SK-N-SH (cell line): ENCODE measurements at regions not wholly inside any gene's neighbourhood (a gene's known extent, or its start where the extent isn't known, plus 50 kb on each side); places are given as distances from the start of the nearest gene placed in this dataset.
"Not testable (repeated sequence)": the region's sequence is repeated elsewhere in the genome, so short reads cannot be mapped to it uniquely, and the experiment has no call there.

Experiments
- ELF1 ChIP-seq: IDR thresholded peaks from 2 replicates; pipeline ENCODE4 v1.4.0; 2012
- EP300 ChIP-seq, 2 experiments: IDR thresholded peaks; 2 replicates each; pipeline versions ENCODE4 v1.4.0 to v1.6.1; 2012; ENCODE audit warnings: borderline replicate concordance in 1 of 2, low read depth in 1 of 2, low read length in 1 of 2
- EZH2phosphoT487 ChIP-seq: fragments of 200-600 bp; sonication (generic); IDR thresholded peaks from 2 replicates; pipeline ENCODE4 v1.6.1; 2017; ENCODE audit warnings: low read depth, mixed run types, mild to moderate bottlenecking, antibody characterized with exemption, moderate library complexity, borderline replicate concordance
- FOSL2 ChIP-seq: IDR thresholded peaks from 2 replicates; pipeline ENCODE4 v1.4.0; 2012; ENCODE audit warnings: low read depth, mild to moderate bottlenecking, moderate library complexity, borderline replicate concordance
- MAX ChIP-seq: IDR thresholded peaks from 2 replicates; pipeline ENCODE4 v1.4.0; 2012; ENCODE audit warnings: low read depth
- MXI1 ChIP-seq: IDR thresholded peaks from 2 replicates; pipeline ENCODE4 v1.6.1; 2012; ENCODE audit warnings: mild to moderate bottlenecking, low read depth, low read length, improper control_type of control experiment
- NRF1 ChIP-seq: IDR thresholded peaks from 2 replicates; pipeline ENCODE4 v1.6.1; 2012; ENCODE audit warnings: low read depth, mild to moderate bottlenecking, low read length
- POLR2AphosphoS5 ChIP-seq: IDR thresholded peaks from 2 replicates; pipeline ENCODE4 v1.6.1; 2012; ENCODE audit warnings: low read depth, low read length
- RAD21 ChIP-seq: IDR thresholded peaks from 2 replicates; pipeline ENCODE4 v1.6.1; 2012; ENCODE audit warnings: mild to moderate bottlenecking, low read length
- RXRA ChIP-seq: IDR thresholded peaks from 2 replicates; pipeline ENCODE4 v1.4.0; 2012; ENCODE audit warnings: low read depth, mild to moderate bottlenecking, borderline replicate concordance
- YY1 ChIP-seq: IDR thresholded peaks from 2 replicates; pipeline ENCODE4 v1.4.0; 2012; ENCODE audit warnings: low read depth, mild to moderate bottlenecking
- TF ChIP-seq, protein P1 (sequence below): fragments of 200-600 bp; sonication (generic); IDR thresholded peaks from 2 replicates; pipeline ENCODE4 v1.6.1; 2017; ENCODE audit warnings: antibody characterized with exemption, mild to moderate bottlenecking, moderate library complexity
- TF ChIP-seq, protein P2 (sequence below): IDR thresholded peaks from 2 replicates; pipeline ENCODE4 v1.6.1; 2012; ENCODE audit warnings: mild to moderate bottlenecking, low read depth, low read length, moderate library complexity
- TF ChIP-seq, protein P3 (sequence below): fragments of 150-350 bp; IDR thresholded peaks from 2 replicates; pipeline ENCODE4 v1.6.1; 2017; ENCODE audit warnings: antibody characterized with exemption, low read length, low read depth, borderline replicate concordance

DNA sequence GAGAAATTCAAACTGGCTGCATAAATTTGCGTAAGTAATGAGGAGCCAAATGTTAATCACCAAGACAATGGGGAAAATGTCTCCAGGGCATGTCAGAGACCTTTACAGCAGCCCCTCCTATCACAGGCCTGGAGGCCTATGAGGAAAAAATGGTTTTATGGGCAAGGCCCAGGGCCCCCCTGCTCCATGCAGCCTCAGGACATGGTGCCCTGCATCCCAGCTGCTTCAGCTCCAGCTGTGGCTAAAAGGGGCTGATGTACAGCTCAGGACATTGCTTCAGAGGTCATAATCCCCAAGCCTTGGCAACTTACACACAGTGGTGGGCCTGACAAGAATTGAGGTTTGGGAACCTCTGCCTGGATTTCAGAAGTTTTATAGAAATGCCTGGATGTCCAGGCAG is 126.2 kb upstream of the TGFBR2 start:
- TF ChIP-seq POLR2AphosphoS5; YY1; EP300 (IDR thresholded peaks at IDR 0.05; ENCODE audit: borderline replicate concordance in 1 of 2, low read depth in 1 of 2, low read length in 1 of 2); MAX; NRF1; FOSL2; ELF1; RAD21; EZH2phosphoT487; RXRA; MXI1: not testable (repeated sequence)
- TF ChIP-seq, protein P1, sequence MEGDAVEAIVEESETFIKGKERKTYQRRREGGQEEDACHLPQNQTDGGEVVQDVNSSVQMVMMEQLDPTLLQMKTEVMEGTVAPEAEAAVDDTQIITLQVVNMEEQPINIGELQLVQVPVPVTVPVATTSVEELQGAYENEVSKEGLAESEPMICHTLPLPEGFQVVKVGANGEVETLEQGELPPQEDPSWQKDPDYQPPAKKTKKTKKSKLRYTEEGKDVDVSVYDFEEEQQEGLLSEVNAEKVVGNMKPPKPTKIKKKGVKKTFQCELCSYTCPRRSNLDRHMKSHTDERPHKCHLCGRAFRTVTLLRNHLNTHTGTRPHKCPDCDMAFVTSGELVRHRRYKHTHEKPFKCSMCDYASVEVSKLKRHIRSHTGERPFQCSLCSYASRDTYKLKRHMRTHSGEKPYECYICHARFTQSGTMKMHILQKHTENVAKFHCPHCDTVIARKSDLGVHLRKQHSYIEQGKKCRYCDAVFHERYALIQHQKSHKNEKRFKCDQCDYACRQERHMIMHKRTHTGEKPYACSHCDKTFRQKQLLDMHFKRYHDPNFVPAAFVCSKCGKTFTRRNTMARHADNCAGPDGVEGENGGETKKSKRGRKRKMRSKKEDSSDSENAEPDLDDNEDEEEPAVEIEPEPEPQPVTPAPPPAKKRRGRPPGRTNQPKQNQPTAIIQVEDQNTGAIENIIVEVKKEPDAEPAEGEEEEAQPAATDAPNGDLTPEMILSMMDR = not testable (repeated sequence)
- TF ChIP-seq, protein P2, sequence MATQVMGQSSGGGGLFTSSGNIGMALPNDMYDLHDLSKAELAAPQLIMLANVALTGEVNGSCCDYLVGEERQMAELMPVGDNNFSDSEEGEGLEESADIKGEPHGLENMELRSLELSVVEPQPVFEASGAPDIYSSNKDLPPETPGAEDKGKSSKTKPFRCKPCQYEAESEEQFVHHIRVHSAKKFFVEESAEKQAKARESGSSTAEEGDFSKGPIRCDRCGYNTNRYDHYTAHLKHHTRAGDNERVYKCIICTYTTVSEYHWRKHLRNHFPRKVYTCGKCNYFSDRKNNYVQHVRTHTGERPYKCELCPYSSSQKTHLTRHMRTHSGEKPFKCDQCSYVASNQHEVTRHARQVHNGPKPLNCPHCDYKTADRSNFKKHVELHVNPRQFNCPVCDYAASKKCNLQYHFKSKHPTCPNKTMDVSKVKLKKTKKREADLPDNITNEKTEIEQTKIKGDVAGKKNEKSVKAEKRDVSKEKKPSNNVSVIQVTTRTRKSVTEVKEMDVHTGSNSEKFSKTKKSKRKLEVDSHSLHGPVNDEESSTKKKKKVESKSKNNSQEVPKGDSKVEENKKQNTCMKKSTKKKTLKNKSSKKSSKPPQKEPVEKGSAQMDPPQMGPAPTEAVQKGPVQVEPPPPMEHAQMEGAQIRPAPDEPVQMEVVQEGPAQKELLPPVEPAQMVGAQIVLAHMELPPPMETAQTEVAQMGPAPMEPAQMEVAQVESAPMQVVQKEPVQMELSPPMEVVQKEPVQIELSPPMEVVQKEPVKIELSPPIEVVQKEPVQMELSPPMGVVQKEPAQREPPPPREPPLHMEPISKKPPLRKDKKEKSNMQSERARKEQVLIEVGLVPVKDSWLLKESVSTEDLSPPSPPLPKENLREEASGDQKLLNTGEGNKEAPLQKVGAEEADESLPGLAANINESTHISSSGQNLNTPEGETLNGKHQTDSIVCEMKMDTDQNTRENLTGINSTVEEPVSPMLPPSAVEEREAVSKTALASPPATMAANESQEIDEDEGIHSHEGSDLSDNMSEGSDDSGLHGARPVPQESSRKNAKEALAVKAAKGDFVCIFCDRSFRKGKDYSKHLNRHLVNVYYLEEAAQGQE = not testable (repeated sequence)
- TF ChIP-seq, protein P3, sequence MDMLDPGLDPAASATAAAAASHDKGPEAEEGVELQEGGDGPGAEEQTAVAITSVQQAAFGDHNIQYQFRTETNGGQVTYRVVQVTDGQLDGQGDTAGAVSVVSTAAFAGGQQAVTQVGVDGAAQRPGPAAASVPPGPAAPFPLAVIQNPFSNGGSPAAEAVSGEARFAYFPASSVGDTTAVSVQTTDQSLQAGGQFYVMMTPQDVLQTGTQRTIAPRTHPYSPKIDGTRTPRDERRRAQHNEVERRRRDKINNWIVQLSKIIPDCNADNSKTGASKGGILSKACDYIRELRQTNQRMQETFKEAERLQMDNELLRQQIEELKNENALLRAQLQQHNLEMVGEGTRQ = not testable (repeated sequence)
